ENCODE measurements at regions not wholly inside any gene's neighbourhood (a gene's known extent, or its start where the extent isn't known, plus 50 kb on each side); places are given as distances from the start of the nearest gene placed in this dataset.

DNA sequence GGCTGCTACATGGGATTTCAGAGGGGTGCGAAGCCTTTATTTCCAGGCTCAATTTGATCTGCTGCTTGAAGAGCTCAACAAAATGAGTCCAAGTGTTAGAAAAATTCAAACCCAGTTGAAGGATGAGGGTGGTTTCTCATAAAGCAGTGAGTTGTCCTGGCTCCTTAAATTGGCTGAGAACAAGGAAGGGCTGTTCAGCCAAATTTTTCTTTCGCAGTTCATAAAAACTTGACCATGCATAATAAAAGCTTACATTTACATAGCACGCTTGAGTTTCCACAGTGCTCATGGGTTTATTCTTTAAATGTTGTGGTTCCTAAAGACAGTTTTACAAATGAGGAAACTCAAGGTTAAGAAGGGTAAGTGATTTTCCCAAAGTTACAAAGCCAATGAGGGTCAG, 174.4 kb upstream of the FOXA2 start:
- H3K4me3 ChIP-seq (ENCODE audit: low read length) = no peak overlapping the region
- H3K27ac ChIP-seq (ENCODE audit: low read depth, low read length) = no peak overlapping the region
- H2BK120ac ChIP-seq (ENCODE audit: low read depth, low read length) = no peak overlapping the region
- DNase-seq = no peak
- H4K8ac ChIP-seq (ENCODE audit: low read depth, low read length) = no peak overlapping the region
- no peaks in the 10 kb centered on the region for H3K36me3 ChIP-seq (ENCODE audit: control insufficient read depth, insufficient read depth, low read length)
- no peaks in the 10 kb centered on the region for H3K79me1 ChIP-seq (ENCODE audit: low read length)
- no peak overlapping the region for H3K4ac ChIP-seq (ENCODE audit: low read depth, low read length)
- H2BK15ac ChIP-seq (replicated peaks; ENCODE audit: low read depth) = no peak overlapping the region
- no peaks in the 10 kb centered on the region for H3K4me1 ChIP-seq (ENCODE audit: control insufficient read depth, low read depth, low read length)
- WGBS (ENCODE audit: extremely low coverage, insufficient coverage, low lambda C conversion rate) = no CpG with 5 or more reads among the region's 3 CpGs
- H3K27me3 ChIP-seq (ENCODE audit: insufficient read depth, low read length, poor library complexity) = no peaks in the 10 kb centered on the region
- no peak overlapping the region for H3K56ac ChIP-seq (ENCODE audit: low read length)
- H3K18ac ChIP-seq (ENCODE audit: low read length) = no peak overlapping the region
- no peak overlapping the region for H3K4me2 ChIP-seq (ENCODE audit: low read length)
- H3K9ac ChIP-seq (ENCODE audit: low read length) = no peak overlapping the region
- H4K5ac ChIP-seq (ENCODE audit: low read length) = no peak overlapping the region
- no peaks in the 10 kb centered on the region for H3K79me2 ChIP-seq (ENCODE audit: control insufficient read depth, insufficient read depth, low read length)
- no peak overlapping the region for H3K23ac ChIP-seq (ENCODE audit: low read length)
- H2BK5ac ChIP-seq (ENCODE audit: low read length) = no peak overlapping the region
- H2AK5ac ChIP-seq (ENCODE audit: low read length) = no peak overlapping the region

DNA sequence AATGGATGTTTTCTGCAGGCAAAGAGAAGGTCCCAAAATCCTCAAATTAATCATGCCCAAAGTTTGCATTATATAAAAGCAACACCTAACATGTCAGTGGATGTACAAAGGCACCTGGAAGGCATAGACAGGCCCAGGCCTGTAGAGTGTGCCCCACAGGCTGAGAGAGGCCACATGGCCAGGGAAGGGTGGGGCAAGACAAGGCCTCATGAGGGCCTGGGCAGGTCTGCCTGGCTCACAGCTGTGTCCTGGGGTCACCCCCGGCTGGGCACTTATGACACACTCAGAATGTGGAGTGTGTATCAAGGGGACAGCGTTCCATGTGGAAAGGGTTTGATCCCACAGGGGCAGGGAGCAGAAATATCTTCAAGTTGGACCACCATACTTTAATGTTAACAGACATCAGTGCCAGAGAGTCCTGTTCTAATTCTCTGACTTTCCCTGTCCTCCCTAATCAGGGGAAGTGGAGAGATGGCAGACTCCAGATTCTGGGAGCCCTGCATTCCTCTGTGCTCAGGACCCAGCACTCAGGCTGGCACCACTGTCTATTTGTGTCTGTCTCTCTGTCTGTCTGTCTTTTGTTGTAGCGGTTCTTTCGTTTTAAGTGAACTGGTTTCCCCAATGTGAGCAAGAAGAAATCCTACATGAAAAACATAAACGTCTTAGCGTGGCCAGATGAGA, 178.3 kb upstream of the FOXA2 start:
- no peaks in the 10 kb centered on the region for H3K79me1 ChIP-seq (ENCODE audit: low read length)
- no peaks in the 10 kb centered on the region for H3K79me2 ChIP-seq (ENCODE audit: control insufficient read depth, insufficient read depth, low read length)
- DNase-seq = no peak
- no peak overlapping the region for H3K27ac ChIP-seq (ENCODE audit: low read depth, low read length)
- no peak overlapping the region for H2BK5ac ChIP-seq (ENCODE audit: low read length)
- H3K4me3 ChIP-seq (ENCODE audit: low read length) = no peak overlapping the region
- no peaks in the 10 kb centered on the region for H3K27me3 ChIP-seq (ENCODE audit: insufficient read depth, low read length, poor library complexity)
- no peak overlapping the region for H2BK120ac ChIP-seq (ENCODE audit: low read depth, low read length)
- no peak overlapping the region for H4K8ac ChIP-seq (ENCODE audit: low read depth, low read length)
- no peak overlapping the region for H3K9ac ChIP-seq (ENCODE audit: low read length)
- H3K18ac ChIP-seq (ENCODE audit: low read length) = no peak overlapping the region
- H3K4me1 ChIP-seq (ENCODE audit: control insufficient read depth, low read depth, low read length) = no peaks in the 10 kb centered on the region
- WGBS (ENCODE audit: extremely low coverage, insufficient coverage, low lambda C conversion rate) = no CpG with 5 or more reads among the region's 6 CpGs
- H3K23ac ChIP-seq (ENCODE audit: low read length) = no peak overlapping the region
- H4K5ac ChIP-seq (ENCODE audit: low read length) = no peak overlapping the region
- no peak overlapping the region for H2BK15ac ChIP-seq (replicated peaks; ENCODE audit: low read depth)
- H3K4ac ChIP-seq (ENCODE audit: low read depth, low read length) = no peak overlapping the region
- H3K4me2 ChIP-seq (ENCODE audit: low read length) = no peak overlapping the region
- H2AK5ac ChIP-seq (ENCODE audit: low read length) = no peak overlapping the region
- H3K36me3 ChIP-seq (ENCODE audit: control insufficient read depth, insufficient read depth, low read length) = no peaks in the 10 kb centered on the region
- no peak overlapping the region for H3K56ac ChIP-seq (ENCODE audit: low read length)

DNA sequence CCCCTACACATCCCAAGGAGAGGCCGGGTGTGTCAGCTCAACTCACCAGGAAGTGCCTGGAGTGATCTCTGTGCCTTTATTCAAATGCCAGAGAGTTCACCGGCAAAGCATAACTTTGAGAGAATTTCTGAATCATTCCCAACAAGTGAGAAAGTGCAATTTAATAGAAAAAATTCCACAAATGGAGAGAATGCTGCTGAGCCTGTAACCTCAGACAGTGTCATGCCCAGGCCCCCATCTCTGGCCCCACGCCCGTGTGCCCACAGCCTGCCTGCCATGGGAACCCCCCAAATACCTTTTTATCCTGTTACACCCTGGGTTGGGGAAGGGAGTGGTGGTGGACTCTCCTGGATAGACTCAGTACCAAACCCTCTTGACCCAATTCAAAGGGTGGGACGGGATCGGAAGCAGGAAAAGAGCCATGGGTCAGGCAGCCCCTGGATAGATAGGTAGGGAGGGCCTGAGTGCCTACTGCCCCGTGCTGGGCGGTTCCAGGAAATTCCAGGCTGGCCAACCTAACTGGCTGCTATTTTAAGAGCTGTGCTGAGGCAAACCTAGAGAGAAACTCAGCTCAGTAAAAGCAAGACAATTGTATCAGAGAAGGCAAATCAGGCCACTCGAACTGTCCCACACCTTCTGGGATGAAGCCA, 179.0 kb upstream of the FOXA2 start:
- Histone ChIP-seq H3K4me1 (ENCODE audit: control insufficient read depth, low read depth, low read length) (no peaks in the 10 kb centered on the region), H3K4ac (ENCODE audit: low read depth, low read length) (no peak overlapping the region), H3K27me3 (ENCODE audit: insufficient read depth, low read length, poor library complexity) (no peaks in the 10 kb centered on the region), H2BK120ac (ENCODE audit: low read depth, low read length) (no peak overlapping the region), H3K9ac (ENCODE audit: low read length) (no peak overlapping the region), H3K4me2 (ENCODE audit: low read length) (no peak overlapping the region), H2BK15ac (replicated peaks; ENCODE audit: low read depth) (no peak overlapping the region), H2AK5ac (ENCODE audit: low read length) (no peak overlapping the region), H3K18ac (ENCODE audit: low read length) (no peak overlapping the region), H2BK5ac (ENCODE audit: low read length) (no peak overlapping the region), H3K27ac (ENCODE audit: low read depth, low read length) (no peak overlapping the region), H3K79me1 (ENCODE audit: low read length) (no peaks in the 10 kb centered on the region), H3K36me3 (ENCODE audit: control insufficient read depth, insufficient read depth, low read length) (no peaks in the 10 kb centered on the region), H4K5ac (ENCODE audit: low read length) (no peak overlapping the region), H3K23ac (ENCODE audit: low read length) (no peak overlapping the region), H3K56ac (ENCODE audit: low read length) (no peak overlapping the region), H3K79me2 (ENCODE audit: control insufficient read depth, insufficient read depth, low read length) (no peaks in the 10 kb centered on the region), H3K4me3 (ENCODE audit: low read length) (no peak overlapping the region), H4K8ac (ENCODE audit: low read depth, low read length) (no peak overlapping the region)
- peak; percentile 10 for DNase-seq
- no CpG with 5 or more reads among the region's 9 CpGs for WGBS (ENCODE audit: extremely low coverage, insufficient coverage, low lambda C conversion rate)

DNA sequence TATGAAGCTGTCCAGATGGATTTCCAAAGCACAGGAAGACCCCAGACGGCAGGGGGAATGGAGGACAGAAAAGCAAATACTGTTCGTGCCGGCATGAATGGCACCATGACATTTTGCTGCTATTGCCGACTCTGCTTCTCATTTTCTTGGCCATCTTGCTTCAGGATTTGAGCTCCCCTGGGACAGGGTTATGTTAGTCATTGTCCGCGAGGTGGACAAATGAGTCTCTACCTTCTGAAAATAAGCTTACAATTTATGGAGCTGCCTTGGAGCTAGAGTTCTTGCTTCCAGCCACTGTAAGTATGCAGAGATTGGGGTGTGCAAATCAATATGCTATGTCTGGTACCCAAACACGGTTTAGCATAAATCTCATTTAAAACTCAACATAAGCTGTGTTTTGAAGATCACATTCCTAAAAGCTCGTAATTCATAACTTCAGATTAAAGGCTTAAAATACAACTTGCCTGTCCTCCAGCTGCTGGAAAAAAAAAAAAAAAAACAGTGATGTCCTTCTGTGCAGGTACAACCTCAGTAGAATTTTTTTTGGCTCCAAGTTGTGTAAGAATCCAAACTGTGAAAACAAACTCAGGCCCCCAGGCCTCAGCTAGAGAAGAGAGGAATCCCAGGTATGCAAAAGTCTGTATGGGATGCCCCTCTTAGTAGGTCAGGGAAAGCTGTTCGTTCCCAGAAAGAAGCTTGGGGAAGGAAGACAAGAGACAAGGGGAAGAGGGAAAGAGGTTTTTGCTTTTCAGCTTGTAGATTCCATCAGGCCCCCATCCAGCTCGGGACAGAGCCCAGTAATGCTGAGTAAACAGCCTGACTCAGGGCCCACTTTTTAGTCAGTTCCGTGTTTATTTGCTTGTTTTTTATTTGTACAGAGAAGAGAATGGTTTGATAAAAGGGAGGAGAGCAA, 184.2 kb upstream of the FOXA2 start:
- WGBS (ENCODE audit: extremely low coverage, insufficient coverage, low lambda C conversion rate) = no CpG with 5 or more reads among the region's 11 CpGs

DNA sequence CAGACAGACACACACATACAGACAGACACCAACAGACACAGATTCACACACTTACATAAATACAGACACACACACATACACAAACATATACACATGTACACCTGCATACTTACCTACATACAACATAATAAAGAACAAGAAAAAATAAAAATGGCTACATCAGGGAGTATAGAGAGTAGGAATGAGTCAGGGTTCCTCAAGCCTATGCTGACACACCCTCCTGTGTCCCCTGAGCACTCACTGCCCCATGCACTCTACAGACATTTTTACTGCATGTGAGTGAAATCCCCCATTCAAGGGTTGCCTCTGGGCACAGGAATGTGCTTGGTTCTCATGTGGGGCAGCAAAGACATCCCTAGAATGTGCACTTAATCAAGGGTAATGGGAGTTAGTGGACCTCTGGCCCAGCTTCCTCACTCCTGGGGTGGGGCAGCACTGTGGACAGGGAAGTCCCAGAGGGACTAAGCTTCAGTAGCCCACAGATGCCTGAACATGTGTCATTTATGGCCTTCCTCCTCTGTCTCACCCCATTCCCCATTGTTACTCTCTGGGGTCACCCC, 185.9 kb upstream of the FOXA2 start:
- Histone ChIP-seq H3K4me2 (ENCODE audit: low read length) (no peak overlapping the region), H3K23ac (ENCODE audit: low read length) (no peak overlapping the region), H3K79me2 (ENCODE audit: control insufficient read depth, insufficient read depth, low read length) (no peaks in the 10 kb centered on the region), H2BK15ac (replicated peaks; ENCODE audit: low read depth) (no peak overlapping the region), H3K79me1 (ENCODE audit: low read length) (no peaks in the 10 kb centered on the region), H4K8ac (ENCODE audit: low read depth, low read length) (no peak overlapping the region), H2BK120ac (ENCODE audit: low read depth, low read length) (no peak overlapping the region), H3K9ac (ENCODE audit: low read length) (no peak overlapping the region), H2AK5ac (ENCODE audit: low read length) (no peak overlapping the region), H3K4me3 (ENCODE audit: low read length) (no peak overlapping the region), H3K27ac (ENCODE audit: low read depth, low read length) (no peak overlapping the region), H3K36me3 (ENCODE audit: control insufficient read depth, insufficient read depth, low read length) (no peaks in the 10 kb centered on the region), H4K5ac (ENCODE audit: low read length) (no peak overlapping the region), H2BK5ac (ENCODE audit: low read length) (no peak overlapping the region), H3K18ac (ENCODE audit: low read length) (no peak overlapping the region), H3K27me3 (ENCODE audit: insufficient read depth, low read length, poor library complexity) (no peaks in the 10 kb centered on the region), H3K4ac (ENCODE audit: low read depth, low read length) (no peak overlapping the region), H3K56ac (ENCODE audit: low read length) (no peak overlapping the region), H3K4me1 (ENCODE audit: control insufficient read depth, low read depth, low read length) (no peaks in the 10 kb centered on the region)
- no peak for DNase-seq

More for the DNA sequence above, 184.2 kb upstream of the FOXA2 start:
- H3K4me3 ChIP-seq (ENCODE audit: low read length) = no peak overlapping the region
- no peak overlapping the region for H3K23ac ChIP-seq (ENCODE audit: low read length)
- no peak overlapping the region for H3K56ac ChIP-seq (ENCODE audit: low read length)
- no peak overlapping the region for H2AK5ac ChIP-seq (ENCODE audit: low read length)
- H3K4ac ChIP-seq (ENCODE audit: low read depth, low read length) = no peak overlapping the region
- no peak overlapping the region for H2BK15ac ChIP-seq (replicated peaks; ENCODE audit: low read depth)
- H3K36me3 ChIP-seq (ENCODE audit: control insufficient read depth, insufficient read depth, low read length) = no peaks in the 10 kb centered on the region
- no peak overlapping the region for H2BK5ac ChIP-seq (ENCODE audit: low read length)
- H3K79me2 ChIP-seq (ENCODE audit: control insufficient read depth, insufficient read depth, low read length) = no peaks in the 10 kb centered on the region
- no peaks in the 10 kb centered on the region for H3K27me3 ChIP-seq (ENCODE audit: insufficient read depth, low read length, poor library complexity)
- H3K4me1 ChIP-seq (ENCODE audit: control insufficient read depth, low read depth, low read length) = no peaks in the 10 kb centered on the region
- no peaks in the 10 kb centered on the region for H3K79me1 ChIP-seq (ENCODE audit: low read length)
- no peak overlapping the region for H3K4me2 ChIP-seq (ENCODE audit: low read length)
- no peak overlapping the region for H3K27ac ChIP-seq (ENCODE audit: low read depth, low read length)
- H3K18ac ChIP-seq (ENCODE audit: low read length) = no peak overlapping the region
- H4K8ac ChIP-seq (ENCODE audit: low read depth, low read length) = no peak overlapping the region
- no peak overlapping the region for H4K5ac ChIP-seq (ENCODE audit: low read length)
- peak; percentile 57 for DNase-seq
- no peak overlapping the region for H2BK120ac ChIP-seq (ENCODE audit: low read depth, low read length)
- no peak overlapping the region for H3K9ac ChIP-seq (ENCODE audit: low read length)

All from mesendoderm (in vitro differentiated cells).